ENCODE measurements at regions not wholly inside any gene's neighbourhood (a gene's known extent, or its start where the extent isn't known, plus 50 kb on each side); places are given as distances from the start of the nearest gene placed in this dataset.

DNA sequence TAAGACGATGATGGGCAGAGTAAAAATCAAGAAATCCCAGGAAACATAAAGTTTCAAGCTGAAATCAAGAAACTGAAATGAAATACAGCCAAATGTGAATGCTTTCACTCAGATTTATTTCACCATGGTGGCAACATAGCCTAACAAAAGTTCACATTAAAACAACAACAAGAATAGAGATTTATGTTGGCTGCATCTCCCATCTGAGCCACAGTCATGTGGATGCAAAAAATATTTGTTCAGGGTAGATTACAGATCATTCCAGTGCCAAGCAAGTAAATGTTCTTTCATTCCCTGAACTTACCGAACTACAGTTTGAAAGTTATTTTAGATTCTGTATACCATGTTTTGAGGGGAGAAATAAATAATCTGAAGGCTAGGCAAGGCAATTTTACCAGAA is 159.9 kb upstream of the TMTC1 start:
- Histone ChIP-seq H4K20me1 (ENCODE audit: insufficient read depth, low read length) (no peaks in the 10 kb centered on the region), H2AFZ (ENCODE audit: low read depth, low read length) (no peak overlapping the region), H3K27me3 (ENCODE audit: low read depth, low read length) (no peaks in the 10 kb centered on the region), H3K9me3 (ENCODE audit: insufficient read depth, low read length) (no peaks in the 10 kb centered on the region), H3K4me3 (ENCODE audit: low read length) (no peak overlapping the region), H3K4me2 (ENCODE audit: low read length) (no peak overlapping the region), H3K36me3 (replicated peaks; ENCODE audit: low read depth, low read length) (no peaks in the 10 kb centered on the region), H3K9ac (ENCODE audit: low read length) (no peak overlapping the region), H3K4me1 (ENCODE audit: low read length) (no peaks in the 10 kb centered on the region), H3K79me2 (ENCODE audit: low read length) (no peaks in the 10 kb centered on the region), H3K27ac (ENCODE audit: low read length) (no peak overlapping the region)
- TF ChIP-seq, protein P1, sequence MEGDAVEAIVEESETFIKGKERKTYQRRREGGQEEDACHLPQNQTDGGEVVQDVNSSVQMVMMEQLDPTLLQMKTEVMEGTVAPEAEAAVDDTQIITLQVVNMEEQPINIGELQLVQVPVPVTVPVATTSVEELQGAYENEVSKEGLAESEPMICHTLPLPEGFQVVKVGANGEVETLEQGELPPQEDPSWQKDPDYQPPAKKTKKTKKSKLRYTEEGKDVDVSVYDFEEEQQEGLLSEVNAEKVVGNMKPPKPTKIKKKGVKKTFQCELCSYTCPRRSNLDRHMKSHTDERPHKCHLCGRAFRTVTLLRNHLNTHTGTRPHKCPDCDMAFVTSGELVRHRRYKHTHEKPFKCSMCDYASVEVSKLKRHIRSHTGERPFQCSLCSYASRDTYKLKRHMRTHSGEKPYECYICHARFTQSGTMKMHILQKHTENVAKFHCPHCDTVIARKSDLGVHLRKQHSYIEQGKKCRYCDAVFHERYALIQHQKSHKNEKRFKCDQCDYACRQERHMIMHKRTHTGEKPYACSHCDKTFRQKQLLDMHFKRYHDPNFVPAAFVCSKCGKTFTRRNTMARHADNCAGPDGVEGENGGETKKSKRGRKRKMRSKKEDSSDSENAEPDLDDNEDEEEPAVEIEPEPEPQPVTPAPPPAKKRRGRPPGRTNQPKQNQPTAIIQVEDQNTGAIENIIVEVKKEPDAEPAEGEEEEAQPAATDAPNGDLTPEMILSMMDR (IDR thresholded peaks at IDR 0.05; ENCODE audit: low read depth, low read length): no peak
- no peak for TF ChIP-seq EZH2phosphoT487 (IDR thresholded peaks at IDR 0.05; ENCODE audit: low read depth)

GRCh38 chr12:29940811-29941210 is 157.1 kb upstream of the TMTC1 start:
- Histone ChIP-seq H3K9ac (ENCODE audit: low read length) (no peak overlapping the region), H3K27me3 (ENCODE audit: low read depth, low read length) (no peaks in the 10 kb centered on the region), H3K4me1 (ENCODE audit: low read length) (no peaks in the 10 kb centered on the region), H2AFZ (ENCODE audit: low read depth, low read length) (no peak overlapping the region), H3K4me2 (ENCODE audit: low read length) (no peak overlapping the region), H4K20me1 (ENCODE audit: insufficient read depth, low read length) (no peaks in the 10 kb centered on the region), H3K4me3 (ENCODE audit: low read length) (no peak overlapping the region), H3K9me3 (ENCODE audit: insufficient read depth, low read length) (no peaks in the 10 kb centered on the region), H3K27ac (ENCODE audit: low read length) (no peak overlapping the region), H3K36me3 (replicated peaks; ENCODE audit: low read depth, low read length) (no peaks in the 10 kb centered on the region), H3K79me2 (ENCODE audit: low read length) (no peaks in the 10 kb centered on the region)
- TF ChIP-seq, protein P1 (IDR thresholded peaks at IDR 0.05; ENCODE audit: low read depth, low read length): no peak
- no peak for TF ChIP-seq EZH2phosphoT487 (IDR thresholded peaks at IDR 0.05; ENCODE audit: low read depth)

DNA sequence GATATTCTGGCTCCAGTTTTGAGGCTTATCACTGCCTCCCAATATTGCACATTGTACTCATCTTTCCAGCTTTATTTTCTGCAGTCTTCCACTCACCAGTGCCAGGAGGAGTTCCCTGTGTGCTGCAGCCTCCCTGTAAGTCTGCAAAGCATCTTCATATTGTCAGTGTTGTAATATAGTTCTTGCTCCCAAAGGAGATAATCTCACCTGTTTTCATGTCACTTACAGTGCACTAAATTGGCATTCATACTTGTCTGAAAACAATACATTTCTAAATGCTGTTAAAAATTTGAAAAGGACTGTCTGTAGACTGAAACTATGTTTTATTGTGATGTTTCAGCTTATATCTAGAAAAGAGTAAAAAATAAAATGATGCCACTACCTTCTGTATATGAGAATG is 146.8 kb upstream of the TMTC1 start:
- Histone ChIP-seq H4K20me1 (ENCODE audit: insufficient read depth, low read length) (no peaks in the 10 kb centered on the region), H3K27ac (ENCODE audit: low read length) (no peak overlapping the region), H3K4me2 (ENCODE audit: low read length) (no peak overlapping the region), H2AFZ (ENCODE audit: low read depth, low read length) (no peak overlapping the region), H3K27me3 (ENCODE audit: low read depth, low read length) (no peaks in the 10 kb centered on the region), H3K36me3 (replicated peaks; ENCODE audit: low read depth, low read length) (no peaks in the 10 kb centered on the region), H3K9ac (ENCODE audit: low read length) (no peak overlapping the region), H3K9me3 (ENCODE audit: insufficient read depth, low read length) (no peaks in the 10 kb centered on the region), H3K79me2 (ENCODE audit: low read length) (no peaks in the 10 kb centered on the region), H3K4me3 (ENCODE audit: low read length) (no peak overlapping the region), H3K4me1 (ENCODE audit: low read length) (no peaks in the 10 kb centered on the region)
- TF ChIP-seq, protein P1 (IDR thresholded peaks at IDR 0.05; ENCODE audit: low read depth, low read length): no peak
- TF ChIP-seq EZH2phosphoT487 (IDR thresholded peaks at IDR 0.05; ENCODE audit: low read depth): no peak

- H3K9ac ChIP-seq (ENCODE audit: low read length): no peak overlapping the region
- no peaks in the 10 kb centered on the region for H3K79me2 ChIP-seq (ENCODE audit: low read length)
- no peak overlapping the region for H3K27ac ChIP-seq (ENCODE audit: low read length)
- H3K4me1 ChIP-seq (ENCODE audit: low read length): no peaks in the 10 kb centered on the region
- no peak overlapping the region for H3K4me3 ChIP-seq (ENCODE audit: low read length)
- no peaks in the 10 kb centered on the region for H3K9me3 ChIP-seq (ENCODE audit: insufficient read depth, low read length)
- H3K4me2 ChIP-seq (ENCODE audit: low read length): no peak overlapping the region
- H4K20me1 ChIP-seq (ENCODE audit: insufficient read depth, low read length): no peaks in the 10 kb centered on the region
- TF ChIP-seq, protein P1 (IDR thresholded peaks at IDR 0.05; ENCODE audit: low read depth, low read length): no peak
- TF ChIP-seq EZH2phosphoT487 (IDR thresholded peaks at IDR 0.05; ENCODE audit: low read depth): no peak
- H3K36me3 ChIP-seq (replicated peaks; ENCODE audit: low read depth, low read length): no peaks in the 10 kb centered on the region
- no peaks in the 10 kb centered on the region for H3K27me3 ChIP-seq (ENCODE audit: low read depth, low read length)
- H2AFZ ChIP-seq (ENCODE audit: low read depth, low read length): no peak overlapping the region
Observed at GRCh38 chr12:29929295-29929694, 145.6 kb upstream of the TMTC1 start.

Measured in OCI-LY3 (cell line).